HG02884 (cell line): ENCODE measurements at regions not wholly inside any gene's neighbourhood (a gene's known extent, or its start where the extent isn't known, plus 50 kb on each side); places are given as distances from the start of the nearest gene placed in this dataset.

Experiments used
- ATAC-seq: cut with Tn5 transposase; IDR thresholded peaks from one replicate; pipeline ENCODE4 v1.9.1; 2021; ENCODE audit warnings: mild to moderate bottlenecking, moderate library complexity; ENCODE audit not compliant: unreplicated experiment

GRCh38 chr10:110411047-110411410 is 86.7 kb upstream of the DUSP5 start:
- no peak for ATAC-seq

- no peak for ATAC-seq
Measured at GRCh38 chr10:110413049-110413783, 84.5 kb upstream of the DUSP5 start.

DNA sequence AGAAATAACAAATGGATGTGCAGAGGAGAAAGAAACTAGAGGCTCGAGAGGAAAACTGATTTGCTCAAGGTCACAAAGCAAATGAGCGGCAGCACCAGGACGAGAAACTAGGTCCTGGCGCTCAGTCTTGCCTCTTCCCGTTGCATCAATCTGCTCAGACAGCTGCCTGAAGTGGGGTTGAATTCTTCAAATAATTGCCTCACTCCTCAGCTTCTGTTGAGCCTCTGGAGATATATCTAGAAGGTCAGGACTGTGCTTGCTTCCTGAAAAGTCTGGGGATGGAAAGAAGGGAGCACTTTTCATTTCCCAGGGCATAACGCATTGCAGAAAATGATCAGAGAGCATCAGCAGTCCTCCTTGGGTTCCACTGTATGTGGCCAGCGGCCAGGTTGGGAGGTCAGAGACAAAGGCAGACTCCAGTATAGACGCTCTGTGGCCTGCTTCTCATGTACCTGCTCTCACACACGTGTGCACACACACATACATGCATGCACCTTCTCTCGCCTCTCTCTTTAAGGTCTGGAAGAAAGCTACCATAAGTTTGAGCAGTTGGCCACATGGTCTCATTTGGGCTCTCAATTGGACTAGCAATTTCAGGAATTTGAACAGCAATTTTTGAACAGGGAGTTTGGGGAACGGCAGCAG is 83.7 kb upstream of the DUSP5 start:
- peak; percentile 4 for ATAC-seq

- ATAC-seq, result peak; percentile 78
Measured at GRCh38 chr10:110414548-110415309, 83.0 kb upstream of the DUSP5 start.

GRCh38 chr10:110415809-110416208 is 81.9 kb upstream of the DUSP5 start:
- no peak for ATAC-seq

- ATAC-seq, result no peak
Measured at GRCh38 chr10:110416776-110417711, 80.7 kb upstream of the DUSP5 start.

GRCh38 chr10:110418218-110418617 is 79.5 kb upstream of the DUSP5 start:
- no peak for ATAC-seq

GRCh38 chr10:110419265-110419664 is 78.4 kb upstream of the DUSP5 start:
- no peak for ATAC-seq

DNA sequence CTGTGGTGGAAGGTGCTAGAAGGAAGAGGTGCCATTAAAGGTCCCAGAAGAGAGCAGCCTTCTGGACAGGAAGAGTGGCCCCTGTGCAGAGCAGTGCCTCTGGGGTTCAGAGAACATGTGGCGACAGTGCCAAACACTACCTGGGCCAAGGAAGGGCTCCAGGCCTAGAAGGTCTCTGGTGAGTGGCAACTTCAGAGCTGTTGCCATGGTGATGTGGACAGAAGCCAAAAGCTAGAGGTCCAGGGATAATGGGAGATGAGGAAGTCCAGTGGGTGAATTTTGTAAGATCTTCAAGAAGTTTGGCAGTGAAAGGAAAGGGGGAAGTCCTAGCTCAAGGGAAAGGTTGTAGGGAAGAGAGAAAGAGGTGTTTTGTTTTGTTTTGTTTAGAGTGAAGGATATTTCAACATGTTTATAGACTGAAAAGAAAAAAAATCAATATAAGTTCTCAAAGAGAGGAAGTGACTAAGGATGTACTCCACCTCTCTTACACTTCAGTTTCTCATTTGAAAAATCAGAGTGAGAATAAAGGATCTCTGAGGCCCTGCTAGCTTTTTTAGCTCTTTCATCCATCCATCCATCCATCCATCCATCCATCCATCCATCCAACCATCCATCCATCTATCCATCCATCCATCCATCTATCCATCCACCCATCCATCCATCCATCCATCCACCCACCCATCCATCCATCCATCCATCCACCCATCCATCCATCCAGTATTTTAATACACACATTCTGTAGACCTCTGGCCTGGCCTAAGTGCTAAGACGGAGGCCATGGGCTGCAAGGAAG is 77.1 kb upstream of the DUSP5 start:
- no peak for ATAC-seq

GRCh38 chr10:110421512-110422138 is 76.1 kb upstream of the DUSP5 start:
- ATAC-seq, result no peak

- no peak for ATAC-seq
Measured at GRCh38 chr10:110422548-110422947, 75.2 kb upstream of the DUSP5 start.

DNA sequence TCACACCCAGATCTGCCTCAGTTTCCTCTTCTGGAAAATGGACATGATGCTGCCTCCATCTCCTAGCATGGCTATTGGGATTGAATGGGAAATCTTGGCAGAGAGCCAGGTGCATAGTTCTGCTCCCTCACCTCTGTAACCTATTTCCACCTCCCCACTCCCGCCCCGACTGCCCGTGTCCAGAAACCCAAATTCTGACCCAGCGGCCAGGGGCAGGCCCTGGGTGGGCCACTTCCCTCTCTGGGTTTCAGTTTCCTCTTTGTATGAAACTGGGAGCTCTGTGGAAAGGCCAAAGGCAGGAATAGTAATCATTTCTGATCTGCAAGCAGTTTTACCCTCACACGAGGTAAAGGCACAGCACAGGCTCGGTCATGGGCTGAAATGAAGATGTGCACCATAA is 74.1 kb upstream of the DUSP5 start:
- no peak for ATAC-seq

DNA sequence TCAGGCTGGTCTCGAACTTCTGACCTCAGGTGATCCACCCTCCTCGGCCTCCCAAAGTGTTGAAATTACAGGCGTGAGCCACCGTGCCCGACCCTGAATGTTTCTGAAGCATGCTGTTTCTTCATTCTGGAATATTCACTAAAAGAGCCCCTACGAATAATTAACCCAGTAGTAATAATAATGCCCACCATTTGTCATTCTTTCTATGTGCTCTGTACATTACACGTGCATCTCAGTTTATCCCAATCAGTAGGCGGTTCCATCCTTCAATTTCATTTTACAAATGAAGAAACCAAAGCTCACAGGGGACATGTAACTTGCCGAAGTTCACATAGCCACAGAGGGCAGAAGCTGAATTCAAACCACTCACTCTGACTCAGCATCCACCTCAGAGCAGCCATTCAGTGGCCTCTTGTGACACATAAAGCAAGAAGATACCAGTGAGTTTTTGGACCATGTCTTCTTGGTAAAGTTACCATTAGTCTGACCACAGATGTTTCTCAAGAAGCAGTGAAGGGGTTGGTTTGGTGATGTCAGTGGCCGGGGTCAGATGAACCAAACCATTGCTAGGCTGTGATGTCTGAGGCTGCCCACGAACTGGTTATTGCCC is 71.9 kb upstream of the DUSP5 start:
- peak; percentile 86 for ATAC-seq

GRCh38 chr10:110426294-110427181 is 71.2 kb upstream of the DUSP5 start:
- ATAC-seq, result no peak

DNA sequence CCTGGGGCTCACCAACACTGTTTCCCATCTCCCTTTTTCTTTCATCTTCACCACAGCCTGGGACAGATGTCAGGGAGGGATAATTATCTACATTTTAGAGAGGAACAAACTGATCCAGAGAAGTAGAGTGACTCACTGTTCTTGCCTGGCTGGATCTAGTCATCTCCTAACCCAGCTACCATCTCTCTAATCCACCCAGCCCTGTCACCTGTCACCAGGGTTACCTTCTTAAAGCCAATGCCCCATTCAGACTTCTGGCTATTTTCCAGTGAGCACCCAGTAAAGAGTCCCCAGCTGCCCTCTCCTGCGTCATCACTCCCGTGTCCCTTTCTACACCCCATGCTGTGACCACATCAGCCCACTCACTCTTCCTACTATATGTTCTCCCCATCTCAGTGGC is 68.4 kb upstream of the DUSP5 start:
- no peak for ATAC-seq

GRCh38 chr10:110430340-110431273 is 67.1 kb upstream of the DUSP5 start:
- ATAC-seq, result no peak

- ATAC-seq, result no peak
Measured at GRCh38 chr10:110431659-110432058, 66.0 kb upstream of the DUSP5 start.
